GM18858 (cell line): ENCODE measurements at regions not wholly inside any gene's neighbourhood (a gene's known extent, or its start where the extent isn't known, plus 50 kb on each side); places are given as distances from the start of the nearest gene placed in this dataset.

ENCODE experiments used
- ATAC-seq: cut with Tn5 transposase; IDR thresholded peaks from one replicate; pipeline ENCODE4 v1.9.1; 2021; ENCODE audit not compliant: unreplicated experiment

DNA sequence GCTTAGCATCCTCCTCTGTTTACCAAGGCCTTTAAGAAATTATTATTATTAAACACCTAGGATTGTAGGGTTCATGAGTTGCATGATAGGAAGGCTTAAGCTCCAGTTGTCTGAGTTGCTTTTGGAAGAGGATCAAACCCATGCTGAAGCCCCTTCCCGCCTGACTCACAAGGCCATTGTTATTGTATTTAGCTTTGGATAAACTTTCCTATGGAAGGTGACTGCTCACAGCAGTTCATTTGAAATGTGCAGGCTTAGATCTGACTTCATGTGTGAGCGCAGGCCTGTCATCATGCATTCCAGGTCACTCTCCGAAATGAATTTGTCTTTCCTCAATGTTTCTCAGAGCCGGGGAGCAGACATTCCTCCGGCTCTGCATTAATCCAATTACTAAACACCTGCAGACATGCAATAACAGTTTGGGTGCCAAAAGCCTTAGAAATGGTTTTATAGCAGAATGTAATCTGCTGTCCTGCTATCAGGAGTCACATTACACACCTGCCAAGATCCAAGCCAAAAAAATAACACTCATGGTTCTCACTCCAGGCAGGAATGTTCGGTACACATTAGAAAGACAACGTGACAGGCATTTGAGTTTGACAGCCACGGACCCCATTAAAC, 119.9 kb downstream of the OSR1 start:
- no peak for ATAC-seq

DNA sequence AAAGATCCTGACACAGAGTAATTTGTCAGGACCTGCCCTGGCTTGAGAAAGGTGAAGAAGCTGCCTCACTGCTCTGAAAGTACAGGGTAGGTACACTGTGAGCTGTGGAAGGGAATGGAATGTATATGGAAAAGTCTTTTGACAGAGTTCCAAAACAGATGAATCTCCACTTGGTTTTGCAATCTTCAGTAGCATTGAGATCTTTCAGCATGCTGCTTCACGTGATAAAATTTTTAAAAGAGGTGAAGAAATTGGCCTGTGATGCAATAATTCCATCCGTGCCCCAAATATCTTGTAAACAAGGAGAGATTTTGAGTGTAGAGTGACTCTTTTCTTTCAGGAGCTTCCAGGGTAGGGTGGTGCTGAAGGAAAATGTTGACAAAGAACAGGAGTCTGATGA, 123.1 kb downstream of the OSR1 start:
- ATAC-seq, result no peak

- no peak for ATAC-seq
Measured at GRCh38 chr2:19232312-19232711, 126.1 kb downstream of the OSR1 start.

GRCh38 chr2:19231625-19232024, 126.8 kb downstream of the OSR1 start:
- ATAC-seq, result no peak

- ATAC-seq, result no peak
Measured at GRCh38 chr2:19230626-19231025, 127.8 kb downstream of the OSR1 start.

DNA sequence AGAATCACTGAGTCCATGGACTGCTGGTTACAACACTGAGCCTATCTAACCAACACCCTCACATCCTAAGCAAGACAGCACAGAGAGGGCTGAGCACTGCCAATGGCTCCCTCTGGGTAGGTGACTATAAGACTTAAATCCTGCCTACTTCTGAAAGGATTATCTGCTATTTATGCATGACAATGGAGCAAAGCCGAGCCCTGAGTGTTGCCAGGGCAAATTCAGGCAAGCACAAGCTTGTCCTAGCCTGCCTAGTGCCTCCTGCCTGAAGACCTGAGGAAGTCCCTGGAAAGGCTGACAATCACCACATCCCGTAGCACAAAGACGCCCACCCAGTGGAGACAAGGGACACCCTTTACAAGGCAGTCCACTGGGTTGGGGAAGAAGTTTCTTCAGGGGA, 129.7 kb downstream of the OSR1 start:
- ATAC-seq, result no peak

GRCh38 chr2:19228181-19228593, 130.2 kb downstream of the OSR1 start:
- no peak for ATAC-seq

GRCh38 chr2:19226871-19227270, 131.6 kb downstream of the OSR1 start:
- no peak for ATAC-seq

DNA sequence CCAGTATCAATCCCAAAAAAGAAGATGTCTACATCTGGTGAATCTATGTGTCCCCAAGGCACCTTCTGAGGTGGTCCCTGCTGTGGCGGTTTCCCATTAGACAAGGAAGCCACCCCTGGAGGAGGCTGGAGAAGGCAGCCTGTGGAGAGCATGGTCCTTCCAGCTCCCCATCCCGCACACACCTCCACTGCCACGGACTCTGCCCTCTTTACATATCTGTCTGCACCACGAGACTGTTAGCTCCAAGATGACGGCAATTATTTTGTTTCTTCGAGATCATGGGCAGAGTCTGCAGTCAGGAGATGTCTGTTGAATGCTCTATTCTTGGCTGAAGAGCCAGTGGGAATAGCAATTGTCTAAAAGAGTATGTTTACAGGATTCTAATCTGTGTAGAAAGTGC, 132.0 kb downstream of the OSR1 start:
- ATAC-seq, result no peak

- ATAC-seq, result no peak
Measured at GRCh38 chr2:19225931-19226330, 132.5 kb downstream of the OSR1 start.

GRCh38 chr2:19225126-19225525, 133.3 kb downstream of the OSR1 start:
- ATAC-seq, result no peak

DNA sequence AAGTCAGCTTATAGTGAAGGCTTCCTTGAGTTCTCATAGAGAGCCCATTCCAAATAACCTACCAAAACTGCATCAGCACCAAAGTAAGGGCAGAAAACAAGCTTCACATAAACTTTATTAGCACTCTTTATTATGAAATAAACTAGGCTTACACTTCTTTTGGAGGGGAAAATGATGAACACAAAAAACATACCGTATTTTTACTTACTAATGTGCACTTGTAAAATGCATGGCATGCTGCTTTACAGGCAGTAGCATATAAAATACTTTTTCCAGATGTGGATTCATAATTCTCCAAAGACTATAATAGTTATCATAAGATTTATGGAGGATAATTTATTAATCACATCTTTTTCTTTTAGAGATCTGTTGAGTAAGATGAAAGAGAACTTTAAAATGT, 133.9 kb downstream of the OSR1 start:
- ATAC-seq, result no peak

- no peak for ATAC-seq
Measured at GRCh38 chr2:19224011-19224410, 134.4 kb downstream of the OSR1 start.

GRCh38 chr2:19219060-19219459, 139.4 kb downstream of the OSR1 start:
- ATAC-seq, result no peak

- no peak for ATAC-seq
Measured at GRCh38 chr2:19218166-19218565, 140.3 kb downstream of the OSR1 start.

DNA sequence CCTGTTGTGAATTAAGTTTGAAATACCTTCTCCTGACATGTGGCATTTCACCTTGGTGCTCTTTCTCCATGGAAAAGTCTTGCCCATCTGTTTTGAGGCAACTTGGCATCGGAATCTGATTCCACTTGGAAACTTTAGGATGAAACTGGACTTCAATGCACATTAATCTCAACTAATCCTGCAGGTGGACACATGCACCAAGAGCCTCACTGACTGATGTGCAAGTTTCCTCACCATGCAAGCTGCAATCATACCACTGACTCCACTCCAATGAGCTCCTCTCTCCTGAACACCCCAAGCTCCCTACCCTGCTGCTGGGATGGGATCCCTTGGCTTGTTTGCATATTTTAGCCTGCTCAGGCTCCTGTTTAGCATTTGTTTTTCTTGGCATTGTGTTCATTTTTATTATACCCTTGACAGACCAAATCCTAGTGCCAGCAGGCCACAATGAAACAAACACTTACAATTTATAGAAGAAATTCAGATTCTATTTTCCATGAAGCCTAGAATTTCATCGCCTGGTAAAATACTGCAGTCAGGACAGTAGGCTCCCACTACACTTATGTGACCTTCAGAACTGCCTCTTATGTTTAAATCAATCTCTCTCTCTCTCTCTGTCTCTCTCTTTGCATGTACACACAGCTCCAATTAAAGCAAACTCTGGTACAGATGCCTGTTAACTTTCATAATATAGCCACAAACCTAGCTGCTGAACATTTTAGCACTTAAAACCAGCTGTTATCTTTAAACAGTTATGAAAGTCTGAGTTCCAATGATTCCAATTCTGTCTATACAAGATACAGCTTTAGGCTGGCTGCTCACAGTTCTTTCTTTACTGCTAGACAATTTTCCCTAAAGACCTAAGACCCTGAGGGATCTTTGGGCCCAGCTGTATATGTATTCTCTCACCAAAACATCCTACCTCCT, 141.5 kb downstream of the OSR1 start:
- no peak for ATAC-seq

DNA sequence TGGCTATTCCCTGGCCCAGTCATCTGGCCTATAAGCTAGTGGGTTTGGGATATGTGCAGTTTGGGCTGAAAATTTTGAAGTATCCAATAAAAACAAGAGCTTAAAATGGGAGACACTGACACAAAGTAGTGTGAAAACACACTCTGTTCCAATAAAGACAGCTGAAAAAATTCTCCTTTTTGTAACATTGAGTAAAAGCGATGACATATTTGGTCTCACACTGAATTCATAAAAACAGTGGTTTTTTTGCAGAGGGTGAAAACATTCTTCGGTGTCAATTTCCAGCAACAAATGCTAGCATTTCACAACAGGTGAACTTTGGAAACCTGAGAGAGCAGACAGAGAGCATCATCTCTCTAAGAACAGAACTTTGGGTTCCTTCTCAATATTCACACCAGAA, 142.2 kb downstream of the OSR1 start:
- ATAC-seq, result no peak

GRCh38 chr2:19214682-19215391, 143.6 kb downstream of the OSR1 start:
- no peak for ATAC-seq

- ATAC-seq, result no peak
Measured at GRCh38 chr2:19209575-19210341, 148.7 kb downstream of the OSR1 start.

DNA sequence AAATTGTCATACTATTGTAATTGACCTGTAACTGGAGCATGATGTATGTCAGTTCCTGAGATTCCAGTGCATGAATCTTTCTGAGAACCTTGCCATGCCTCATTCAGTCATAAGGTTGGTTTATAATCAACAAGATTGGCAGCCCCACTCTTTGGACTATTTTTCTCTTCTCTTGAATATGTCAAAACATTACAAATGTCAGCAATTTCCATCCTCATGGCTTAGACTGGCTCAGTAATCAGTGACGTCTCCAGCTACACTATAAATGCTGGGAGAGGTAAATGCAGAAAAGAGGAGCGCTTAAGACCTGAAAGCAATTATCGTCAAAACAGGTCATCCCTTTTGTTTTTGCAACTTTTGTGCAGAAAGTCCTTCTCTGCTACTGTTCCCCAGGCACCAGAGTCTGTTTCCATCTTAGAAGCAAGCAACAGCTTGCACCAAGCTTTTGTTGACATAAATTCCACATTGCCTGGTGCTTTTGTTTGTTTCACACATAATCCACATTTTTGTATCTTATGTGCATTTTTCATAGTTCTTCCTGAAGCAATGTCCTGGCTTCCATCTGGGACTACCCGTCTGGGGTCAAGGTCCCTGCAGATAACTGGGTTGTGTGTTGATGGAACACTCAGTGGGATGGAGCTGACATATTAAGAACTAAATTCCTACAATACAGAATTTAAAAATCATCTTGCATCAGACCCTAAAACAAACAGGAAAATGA, 149.8 kb downstream of the OSR1 start:
- no peak for ATAC-seq
